Endodermal cell (in vitro differentiated cells): ENCODE measurements at regions not wholly inside any gene's neighbourhood (a gene's known extent, or its start where the extent isn't known, plus 50 kb on each side); places are given as distances from the start of the nearest gene placed in this dataset.

Experiments
- DNase-seq: peaks from one replicate; pipeline ENCODE4 v3.0.0-alpha.2; 2017
- H3K27ac ChIP-seq: 2 replicates; pipeline ENCODE4 v1.5.1; 2013; ENCODE audit warnings: mild to moderate bottlenecking, low read depth, low read length, moderate library complexity
- H3K27me3 ChIP-seq: 2 replicates; pipeline ENCODE4 v1.6.1; 2013; ENCODE audit warnings: mild to moderate bottlenecking, low read length, moderate library complexity; ENCODE audit not compliant: insufficient read depth, control insufficient read depth, poor library complexity, severe bottlenecking
- H3K36me3 ChIP-seq: 2 replicates; pipeline ENCODE4 v1.7.0; 2013; ENCODE audit warnings: mild to moderate bottlenecking, low read length, moderate library complexity; ENCODE audit not compliant: control insufficient read depth, insufficient read depth
- H3K4me1 ChIP-seq: one replicate; pipeline ENCODE4 v1.7.0; 2013; ENCODE audit warnings: low read length; ENCODE audit not compliant: control insufficient read depth, insufficient read depth
- H3K4me3 ChIP-seq: 2 replicates; pipeline ENCODE4 v1.5.1; 2013; ENCODE audit warnings: mild to moderate bottlenecking, low read length, moderate library complexity
- H3K9ac ChIP-seq: 2 replicates; pipeline ENCODE4 v1.6.1; 2013; ENCODE audit warnings: mild to moderate bottlenecking, low read length, moderate library complexity; ENCODE audit not compliant: poor library complexity, severe bottlenecking; ENCODE audit errors: extremely low read depth
- H3K9me3 ChIP-seq: 2 replicates; pipeline ENCODE4 v1.6.1; 2013; ENCODE audit warnings: mild to moderate bottlenecking, low read length, moderate library complexity; ENCODE audit not compliant: control insufficient read depth
- H3K27ac Mint-ChIP-seq: 2 replicates; pipeline ENCODE4 v1.8.0; 2020; ENCODE audit warnings: mixed read lengths
- H3K27me3 Mint-ChIP-seq: 2 replicates; pipeline ENCODE4 v1.8.0; 2021; ENCODE audit warnings: mild to moderate bottlenecking, mixed read lengths; ENCODE audit not compliant: insufficient read depth
- H3K36me3 Mint-ChIP-seq: 2 replicates; pipeline ENCODE4 v1.8.0; 2020; ENCODE audit warnings: low read depth, mixed read lengths
- H3K4me1 Mint-ChIP-seq: 2 replicates; pipeline ENCODE4 v1.8.0; 2020; ENCODE audit warnings: mixed read lengths
- H3K4me3 Mint-ChIP-seq: 2 replicates; pipeline ENCODE4 v1.8.0; 2020; ENCODE audit warnings: mild to moderate bottlenecking, moderate library complexity, mixed read lengths
- H3K9me3 Mint-ChIP-seq: 2 replicates; pipeline ENCODE4 v1.8.0; 2020; ENCODE audit warnings: mild to moderate bottlenecking, mixed read lengths
- CTCF ChIP-seq: fragments of 200-600 bp; sonication (generic); conservative IDR thresholded peaks from 2 replicates; pipeline ENCODE4 v1.5.0; 2021; ENCODE audit warnings: antibody characterized with exemption, mild to moderate bottlenecking
- WGBS, 2 experiments: methylation state at CpG; one replicate each; pipeline versions ENCODE4 v1.1.5 to v1.1.7; 2013; ENCODE audit warnings: missing lambda C conversion rate in 2 of 2, mixed read lengths in 1 of 2; ENCODE audit not compliant: insufficient coverage in 1 of 2, insufficient read length in 1 of 2; 5-methylcytosine and 5-hydroxymethylcytosine counted together

- peaks cover 2% of the 10 kb centered on the region for H3K9me3 Mint-ChIP-seq
- Histone ChIP-seq H3K27me3 (no peaks in the 10 kb centered on the region), H3K4me3 (no peak overlapping the region), H3K9ac (no peak overlapping the region), H3K4me1 (no peaks in the 10 kb centered on the region), H3K36me3 (no peaks in the 10 kb centered on the region), H3K9me3 (no peaks in the 10 kb centered on the region), H3K27ac (no peak overlapping the region)
- DNase-seq: no peak
- H3K27ac Mint-ChIP-seq: no peak overlapping the region
- peaks cover 9% of the 10 kb centered on the region for H3K27me3 Mint-ChIP-seq
- no peak for TF ChIP-seq CTCF
- H3K36me3 Mint-ChIP-seq: no peaks in the 10 kb centered on the region
- H3K4me3 Mint-ChIP-seq: no peak overlapping the region
- no peaks in the 10 kb centered on the region for H3K4me1 Mint-ChIP-seq
- WGBS, 2 experiments: 92 to 93% methylated on average over 1 of the region's 1 CpG
These were observed 92.9 kb upstream of the LPAR1 start for GRCh38 chr9:111131211-111131610.

- no peak overlapping the region for H3K9ac ChIP-seq
- no peak overlapping the region for H3K27ac ChIP-seq
- H3K4me3 Mint-ChIP-seq: no peak overlapping the region
- H3K27me3 ChIP-seq: peaks cover 9% of the 10 kb centered on the region
- peaks cover 24% of the 10 kb centered on the region for H3K9me3 ChIP-seq
- DNase-seq: no peak
- H3K4me3 ChIP-seq: no peak overlapping the region
- H3K27ac Mint-ChIP-seq: no peak overlapping the region
- H3K4me1 ChIP-seq: no peaks in the 10 kb centered on the region
- 92 to 94% methylated on average over 4 of the region's 4 CpGs for WGBS, 2 experiments
- no peaks in the 10 kb centered on the region for H3K4me1 Mint-ChIP-seq
- peaks cover 31% of the 10 kb centered on the region for H3K27me3 Mint-ChIP-seq
- peaks cover 28% of the 10 kb centered on the region for H3K9me3 Mint-ChIP-seq
- H3K36me3 Mint-ChIP-seq: peaks cover 11% of the 10 kb centered on the region
- no peaks in the 10 kb centered on the region for H3K36me3 ChIP-seq
- TF ChIP-seq CTCF: no peak
These were observed 82.3 kb upstream of the LPAR1 start for GRCh38 chr9:111120526-111120925.

- Mint-ChIP-seq H3K4me3 (no peak overlapping the region), H3K27ac (no peak overlapping the region), H3K9me3 (peaks cover 27% of the 10 kb centered on the region), H3K27me3 (peaks cover 49% of the 10 kb centered on the region), H3K4me1 (peaks cover 6% of the 10 kb centered on the region), H3K36me3 (peaks cover 11% of the 10 kb centered on the region)
- Histone ChIP-seq H3K27ac (no peak overlapping the region), H3K4me3 (no peak overlapping the region), H3K36me3 (no peaks in the 10 kb centered on the region), H3K9ac (no peak overlapping the region), H3K4me1 (no peaks in the 10 kb centered on the region), H3K9me3 (peaks cover 24% of the 10 kb centered on the region), H3K27me3 (peaks cover 22% of the 10 kb centered on the region)
- TF ChIP-seq CTCF: no peak
- no peak for DNase-seq
These were observed 80.1 kb upstream of the LPAR1 start for GRCh38 chr9:111118256-111118948.
